ENCODE measurements at regions not wholly inside any gene's neighbourhood (a gene's known extent, or its start where the extent isn't known, plus 50 kb on each side); places are given as distances from the start of the nearest gene placed in this dataset.
A peak's percentile ranks its signal among the peaks of the same experiment; 100 is the strongest.

GRCh38 chr3:31220431-31220830 is 312.3 kb upstream of the STT3B start:
- DNase-seq = no peak

- DNase-seq = no peak
These were observed 309.4 kb upstream of the STT3B start for GRCh38 chr3:31223278-31223677.

GRCh38 chr3:31224936-31225335 is 307.8 kb upstream of the STT3B start:
- DNase-seq = no peak

GRCh38 chr3:31225923-31226322 is 306.8 kb upstream of the STT3B start:
- no peak for DNase-seq

- DNase-seq = no peak
These were observed 306.4 kb upstream of the STT3B start for GRCh38 chr3:31226346-31226745.

GRCh38 chr3:31227131-31227562 is 305.6 kb upstream of the STT3B start:
- DNase-seq = no peak

GRCh38 chr3:31230425-31231223 is 302.1 kb upstream of the STT3B start:
- no peak for DNase-seq

GRCh38 chr3:31232055-31233025 is 300.4 kb upstream of the STT3B start:
- DNase-seq = no peak

- no peak for DNase-seq
These were observed 298.6 kb upstream of the STT3B start for GRCh38 chr3:31234145-31234544.

GRCh38 chr3:31235062-31235700 is 297.5 kb upstream of the STT3B start:
- no peak for DNase-seq

GRCh38 chr3:31237887-31238286 is 294.8 kb upstream of the STT3B start:
- no peak for DNase-seq

GRCh38 chr3:31240013-31240412 is 292.7 kb upstream of the STT3B start:
- no peak for DNase-seq

- DNase-seq = peak in 3 of 56 donors; percentile 1 to 37 (median 3)
These were observed 292.3 kb upstream of the STT3B start for GRCh38 chr3:31240466-31240865.

GRCh38 chr3:31240874-31241273 is 291.9 kb upstream of the STT3B start:
- DNase-seq = no peak

- DNase-seq = no peak
These were observed 291.2 kb upstream of the STT3B start for GRCh38 chr3:31241533-31241932.

- no peak for DNase-seq
These were observed 290.4 kb upstream of the STT3B start for GRCh38 chr3:31242026-31242960.

- no peak for DNase-seq
These were observed 287.6 kb upstream of the STT3B start for GRCh38 chr3:31244929-31245817.

- DNase-seq = no peak
These were observed 286.2 kb upstream of the STT3B start for GRCh38 chr3:31246293-31247062.

GRCh38 chr3:31247063-31247447 is 285.7 kb upstream of the STT3B start:
- DNase-seq = no peak

Measured in amygdala (tissue), 56 donors.